Tibial nerve (tissue), 3 donors: ENCODE measurements at regions not wholly inside any gene's neighbourhood (a gene's known extent, or its start where the extent isn't known, plus 50 kb on each side); places are given as distances from the start of the nearest gene placed in this dataset.

Experiments
- POLR2A ChIP-seq, 2 donors: fragments of 450-650 bp; IDR thresholded peaks; one replicate each; pipeline ENCODE4 v1.6.1; 2017; ENCODE audit warnings: antibody characterized with exemption in 2 of 2, mild to moderate bottlenecking in 2 of 2, moderate library complexity in 2 of 2
- TF ChIP-seq, protein P1 (sequence below), 5 experiments: fragments of 200-600 bp in 3 of 5; fragments of 450-650 bp in 2 of 5; sonication (generic) in 3 of 5; IDR thresholded peaks; one replicate each; pipeline ENCODE4 v1.5.1; 2016 to 2019; ENCODE audit warnings: antibody characterized with exemption in 5 of 5, mild to moderate bottlenecking in 3 of 5, moderate library complexity in 2 of 5

DNA sequence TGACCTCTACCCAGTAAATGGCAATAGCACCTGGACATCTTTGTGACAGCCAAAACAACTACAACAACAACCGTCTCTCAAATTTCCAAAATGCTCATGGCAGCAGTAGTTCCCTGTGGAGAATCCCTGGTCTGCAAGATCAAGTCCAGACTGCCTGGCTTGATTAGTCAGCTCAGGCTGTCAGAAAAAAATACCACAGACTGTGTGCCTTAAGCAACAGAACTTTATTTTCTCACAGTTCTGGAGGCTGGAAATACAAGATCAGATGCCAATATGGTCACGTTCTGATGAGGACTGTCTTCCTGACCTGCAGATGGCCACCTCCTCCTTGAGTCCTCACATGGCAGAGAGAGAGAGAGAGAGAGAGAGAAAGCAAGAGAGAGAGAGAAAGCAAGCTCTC, 52.3 kb upstream of the MOCS2 start:
- TF ChIP-seq, protein P1, sequence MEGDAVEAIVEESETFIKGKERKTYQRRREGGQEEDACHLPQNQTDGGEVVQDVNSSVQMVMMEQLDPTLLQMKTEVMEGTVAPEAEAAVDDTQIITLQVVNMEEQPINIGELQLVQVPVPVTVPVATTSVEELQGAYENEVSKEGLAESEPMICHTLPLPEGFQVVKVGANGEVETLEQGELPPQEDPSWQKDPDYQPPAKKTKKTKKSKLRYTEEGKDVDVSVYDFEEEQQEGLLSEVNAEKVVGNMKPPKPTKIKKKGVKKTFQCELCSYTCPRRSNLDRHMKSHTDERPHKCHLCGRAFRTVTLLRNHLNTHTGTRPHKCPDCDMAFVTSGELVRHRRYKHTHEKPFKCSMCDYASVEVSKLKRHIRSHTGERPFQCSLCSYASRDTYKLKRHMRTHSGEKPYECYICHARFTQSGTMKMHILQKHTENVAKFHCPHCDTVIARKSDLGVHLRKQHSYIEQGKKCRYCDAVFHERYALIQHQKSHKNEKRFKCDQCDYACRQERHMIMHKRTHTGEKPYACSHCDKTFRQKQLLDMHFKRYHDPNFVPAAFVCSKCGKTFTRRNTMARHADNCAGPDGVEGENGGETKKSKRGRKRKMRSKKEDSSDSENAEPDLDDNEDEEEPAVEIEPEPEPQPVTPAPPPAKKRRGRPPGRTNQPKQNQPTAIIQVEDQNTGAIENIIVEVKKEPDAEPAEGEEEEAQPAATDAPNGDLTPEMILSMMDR (IDR thresholded peaks at IDR 0.05) = no peak
- no peak for TF ChIP-seq POLR2A (IDR thresholded peaks at IDR 0.05)
